Pancreas (tissue), 10 donors: ENCODE measurements at regions not wholly inside any gene's neighbourhood (a gene's known extent, or its start where the extent isn't known, plus 50 kb on each side); places are given as distances from the start of the nearest gene placed in this dataset.

ENCODE experiments used
- ATAC-seq, 4 donors: fragments of 200-7000 bp; cut with Tn5 transposase; one replicate each; pipeline versions ENCODE4 v1.8.0 to v1.9.1; 2020; ENCODE audit warnings: mild to moderate bottlenecking in 4 of 4, moderate library complexity in 4 of 4
- DNase-seq, 6 donors: peaks; one replicate each; pipeline ENCODE4 v3.0.0-alpha.2; 2020
- FAIRE-seq: peaks from 2 replicates; lab custom pipeline; 2012; peaks lifted over from hg19 to GRCh38; lab: Jason Lieb, UNC
- H3K27ac ChIP-seq, 4 donors: fragments of 200-600 bp; sonication (generic); 1 replicate in 3 of 4; 2 replicates in 1 of 4; pipeline versions ENCODE4 v1.5.0 to v1.8.0; 2020
- H3K27me3 ChIP-seq, 4 donors: fragments of 200-600 bp; one replicate each; pipeline ENCODE4 v1.8.0; 2021
- H3K36me3 ChIP-seq, 3 donors: fragments of 200-600 bp; sonication (generic) in 1 of 3; one replicate each; pipeline versions ENCODE4 v1.5.0 to v1.8.0; 2020 to 2021
- H3K4me1 ChIP-seq, 3 donors: fragments of 200-600 bp; one replicate each; pipeline ENCODE4 v1.8.0; 2021
- H3K4me3 ChIP-seq, 4 donors: fragments of 200-600 bp; sonication (generic) in 2 of 4; one replicate each; pipeline versions ENCODE4 v1.5.0 to v1.8.0; 2020 to 2021
- H3K9me3 ChIP-seq, 4 donors: fragments of 200-600 bp; one replicate each; pipeline ENCODE4 v1.8.0; 2021
- CTCF ChIP-seq, 4 donors: fragments of 200-600 bp; sonication (generic) in 3 of 4; IDR thresholded peaks; one replicate each; pipeline versions ENCODE4 v1.5.0 to v1.8.0; 2021; ENCODE audit warnings: antibody characterized with exemption in 4 of 4
- WGBS, 2 donors: extraction: QIAGEN DNeasy Blood & Tissue Kit; methylation state at CpG; one replicate each; pipeline ENCODE4 v1.1.7; 2013; 5-methylcytosine and 5-hydroxymethylcytosine counted together
- intact Hi-C, 3 donors: fragments of 100-400 bp; cut with DNase I; formaldehyde crosslinking; loops; one replicate each; pipeline versions ENCODE4 v1.11.1 to v1.14.2; 2022
- donor health status: healthy with polysubstance abuse.
- donor health status: DM: no; HTN: no; CAD: no; lungs with moderate emphysema.
- donor health status: DM: no; HTN: no; CAD: no.
- donor health status: control.
- donor health status: control.
- donor health status: Bipolar disorder and iron deficiency.
- donor health status: DM: yes; HTN: yes; CAD: no.
- donor health status: DM: no; HTN: no; CAD: no.
- donor health status: DM: no; HTN: no; CAD: no.
- donor health status: DM: yes; HTN: yes; CAD: no.

- intact Hi-C loops = no loop called here
- no peak overlapping the region for H3K27ac ChIP-seq
Observed at GRCh38 chr4:162938738-162939485, 227.8 kb downstream of the NAF1 start.

GRCh38 chr4:162935214-162935613 lies 231.5 kb downstream of the NAF1 start:
- FAIRE-seq (no peak), DNase-seq (no peak), ATAC-seq (no peak)
- intact Hi-C loops = no loop called here
- Histone ChIP-seq H3K36me3 (no peaks in the 10 kb centered on the region), H3K27ac (no peak overlapping the region), H3K4me3 (no peak overlapping the region), H3K4me1 (no peaks in the 10 kb centered on the region), H3K27me3 (no peaks in the 10 kb centered on the region), H3K9me3 (no peaks in the 10 kb centered on the region)
- TF ChIP-seq CTCF (IDR thresholded peaks at IDR 0.05) = no peak
- WGBS, 2 donors = 64 to 71% methylated on average over 6 of the region's 6 CpGs

More at GRCh38 chr4:162938738-162939485, 227.8 kb downstream of the NAF1 start:
- H3K4me3 ChIP-seq = no peak overlapping the region
- no peak for TF ChIP-seq CTCF (IDR thresholded peaks at IDR 0.05)
- DNase-seq = no peak
- no peak for FAIRE-seq
- 51 to 64% methylated on average over 1 of the region's 1 CpG for WGBS, 2 donors
- no peaks in the 10 kb centered on the region for H3K9me3 ChIP-seq
- no peak for ATAC-seq
- H3K36me3 ChIP-seq = no peaks in the 10 kb centered on the region
- H3K27me3 ChIP-seq = no peaks in the 10 kb centered on the region
- no peaks in the 10 kb centered on the region for H3K4me1 ChIP-seq

GRCh38 chr4:162931286-162931685 lies 235.4 kb downstream of the NAF1 start:
- Histone ChIP-seq H3K9me3 (no peaks in the 10 kb centered on the region), H3K36me3 (no peaks in the 10 kb centered on the region), H3K27me3 (peaks cover 0 to 6% (median 0%) of the 10 kb centered on the region in 4 donors), H3K27ac (no peak overlapping the region), H3K4me1 (no peaks in the 10 kb centered on the region), H3K4me3 (no peak overlapping the region)
- intact Hi-C loops = no loop called here
- FAIRE-seq = no peak
- TF ChIP-seq CTCF (IDR thresholded peaks at IDR 0.05) = no peak
- 38 to 41% methylated on average over 4 of the region's 4 CpGs for WGBS, 2 donors
- no peak for DNase-seq
- no peak for ATAC-seq

- H3K9me3 ChIP-seq = peaks cover 0 to 4% (median 0%) of the 10 kb centered on the region in 4 donors
- no peak overlapping the region for H3K27ac ChIP-seq
- H3K4me3 ChIP-seq = no peak overlapping the region
- ATAC-seq = no peak
- WGBS, 2 donors = 31 to 44% methylated on average over 9 of the region's 9 CpGs
- DNase-seq = no peak
- FAIRE-seq = no peak
- no peaks in the 10 kb centered on the region for H3K4me1 ChIP-seq
- intact Hi-C loops = no loop called here
- no peak for TF ChIP-seq CTCF (IDR thresholded peaks at IDR 0.05)
- H3K36me3 ChIP-seq = no peaks in the 10 kb centered on the region
- H3K27me3 ChIP-seq = no peaks in the 10 kb centered on the region
Observed at GRCh38 chr4:162921178-162921785, 245.4 kb downstream of the NAF1 start.

GRCh38 chr4:162920649-162921048 lies 246.0 kb downstream of the NAF1 start:
- no peaks in the 10 kb centered on the region for H3K36me3 ChIP-seq
- H3K27me3 ChIP-seq = no peaks in the 10 kb centered on the region
- FAIRE-seq = no peak
- no peak for ATAC-seq
- no peak for TF ChIP-seq CTCF (IDR thresholded peaks at IDR 0.05)
- H3K4me3 ChIP-seq = no peak overlapping the region
- intact Hi-C loops = no loop called here
- H3K9me3 ChIP-seq = peaks cover 0 to 4% (median 0%) of the 10 kb centered on the region in 4 donors
- H3K27ac ChIP-seq = no peak overlapping the region
- no peak for DNase-seq
- H3K4me1 ChIP-seq = no peaks in the 10 kb centered on the region
- 65 to 77% methylated on average over 3 of the region's 3 CpGs for WGBS, 2 donors
